WERI-Rb-1 (cell line): ENCODE measurements at regions not wholly inside any gene's neighbourhood (a gene's known extent, or its start where the extent isn't known, plus 50 kb on each side); places are given as distances from the start of the nearest gene placed in this dataset.

Experiments
- DNase-seq: peaks from one replicate; pipeline ENCODE4 v3.0.0-alpha.2; 2020
- H3K27ac ChIP-seq: fragments of 250-450 bp; sonication (Bioruptor Pico); 2 replicates; pipeline ENCODE4 v1.5.1; 2020; ENCODE audit warnings: mild to moderate bottlenecking, moderate library complexity
- H3K27me3 ChIP-seq: fragments of 250-450 bp; sonication (Bioruptor Pico); 2 replicates; pipeline ENCODE4 v1.5.1; 2021; ENCODE audit warnings: mild to moderate bottlenecking, low read depth, moderate library complexity; ENCODE audit not compliant: insufficient read depth, severe bottlenecking
- H3K36me3 ChIP-seq: fragments of 250-450 bp; sonication (Bioruptor Pico); 2 replicates; pipeline ENCODE4 v1.5.1; 2020; ENCODE audit warnings: mild to moderate bottlenecking, moderate library complexity
- H3K4me3 ChIP-seq: 2 replicates; pipeline ENCODE4 v1.5.1; 2011; ENCODE audit warnings: low read depth, mild to moderate bottlenecking, control low read depth, low read length
- H3K9me3 ChIP-seq: fragments of 250-450 bp; sonication (Bioruptor Pico); 2 replicates; pipeline ENCODE4 v1.5.1; 2021; ENCODE audit warnings: mild to moderate bottlenecking, moderate library complexity; ENCODE audit not compliant: severe bottlenecking
- TF ChIP-seq, protein P1 (sequence below): IDR thresholded peaks from 2 replicates; pipeline ENCODE4 v1.5.1; 2011; ENCODE audit warnings: low read depth, mild to moderate bottlenecking, control low read depth, inconsistent platforms, low read length

DNA sequence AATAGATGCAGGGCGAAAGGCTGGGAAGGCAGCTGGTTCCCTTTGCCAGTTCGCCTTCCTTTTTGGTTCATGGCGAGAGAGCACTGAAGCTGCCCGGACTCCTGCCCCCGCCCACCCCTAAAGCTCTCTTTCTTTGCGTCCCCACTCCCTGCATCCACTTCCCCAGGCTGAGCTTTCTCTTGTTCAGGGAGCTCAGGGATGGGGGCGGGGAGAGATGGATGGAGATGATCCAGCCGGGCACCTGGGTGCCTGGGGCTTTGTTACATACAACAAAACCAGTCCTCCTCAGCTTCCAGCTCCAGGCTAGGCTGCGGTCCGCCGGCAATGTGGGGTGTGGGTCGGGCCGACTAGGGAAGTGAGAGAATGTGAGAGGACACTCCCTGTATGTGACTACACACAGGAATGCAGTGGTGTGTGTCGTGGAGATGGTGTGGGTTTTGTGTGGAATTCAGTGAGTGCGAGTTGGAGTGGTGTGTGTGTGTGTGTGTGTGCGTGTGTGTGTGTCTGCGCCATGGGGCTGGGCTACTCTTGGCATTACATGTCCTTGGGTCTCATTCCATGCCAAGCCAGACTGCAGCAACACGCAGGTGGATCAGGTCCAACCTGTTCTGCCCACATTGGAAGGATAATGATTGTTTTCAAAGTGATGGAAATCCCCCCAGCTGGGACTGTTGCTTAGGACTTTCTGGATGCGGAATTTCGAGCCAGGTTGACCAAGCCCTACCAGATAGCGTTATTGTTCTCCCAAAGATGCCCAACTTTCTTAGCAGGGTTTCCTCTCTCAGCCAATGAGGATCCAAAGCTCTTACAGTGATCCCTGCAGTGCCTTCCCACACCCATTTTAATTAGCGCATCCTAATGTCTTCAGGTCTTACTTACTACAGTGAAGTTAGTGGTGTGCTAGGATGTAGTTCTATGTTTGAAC is 149.4 kb upstream of the CHRDL1 start:
- no peaks in the 10 kb centered on the region for H3K9me3 ChIP-seq
- H3K27ac ChIP-seq: no peak overlapping the region
- no peaks in the 10 kb centered on the region for H3K36me3 ChIP-seq
- DNase-seq: no peak
- TF ChIP-seq, protein P1, sequence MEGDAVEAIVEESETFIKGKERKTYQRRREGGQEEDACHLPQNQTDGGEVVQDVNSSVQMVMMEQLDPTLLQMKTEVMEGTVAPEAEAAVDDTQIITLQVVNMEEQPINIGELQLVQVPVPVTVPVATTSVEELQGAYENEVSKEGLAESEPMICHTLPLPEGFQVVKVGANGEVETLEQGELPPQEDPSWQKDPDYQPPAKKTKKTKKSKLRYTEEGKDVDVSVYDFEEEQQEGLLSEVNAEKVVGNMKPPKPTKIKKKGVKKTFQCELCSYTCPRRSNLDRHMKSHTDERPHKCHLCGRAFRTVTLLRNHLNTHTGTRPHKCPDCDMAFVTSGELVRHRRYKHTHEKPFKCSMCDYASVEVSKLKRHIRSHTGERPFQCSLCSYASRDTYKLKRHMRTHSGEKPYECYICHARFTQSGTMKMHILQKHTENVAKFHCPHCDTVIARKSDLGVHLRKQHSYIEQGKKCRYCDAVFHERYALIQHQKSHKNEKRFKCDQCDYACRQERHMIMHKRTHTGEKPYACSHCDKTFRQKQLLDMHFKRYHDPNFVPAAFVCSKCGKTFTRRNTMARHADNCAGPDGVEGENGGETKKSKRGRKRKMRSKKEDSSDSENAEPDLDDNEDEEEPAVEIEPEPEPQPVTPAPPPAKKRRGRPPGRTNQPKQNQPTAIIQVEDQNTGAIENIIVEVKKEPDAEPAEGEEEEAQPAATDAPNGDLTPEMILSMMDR: no peak
- no peak overlapping the region for H3K4me3 ChIP-seq
- peaks cover 68% of the 10 kb centered on the region for H3K27me3 ChIP-seq

GRCh38 chrX:110944311-110944750 is 148.7 kb upstream of the CHRDL1 start:
- Histone ChIP-seq H3K27ac (no peak overlapping the region), H3K36me3 (no peaks in the 10 kb centered on the region), H3K9me3 (no peaks in the 10 kb centered on the region), H3K4me3 (no peak overlapping the region), H3K27me3 (peaks cover 69% of the 10 kb centered on the region)
- TF ChIP-seq, protein P1: no peak
- DNase-seq: no peak

DNA sequence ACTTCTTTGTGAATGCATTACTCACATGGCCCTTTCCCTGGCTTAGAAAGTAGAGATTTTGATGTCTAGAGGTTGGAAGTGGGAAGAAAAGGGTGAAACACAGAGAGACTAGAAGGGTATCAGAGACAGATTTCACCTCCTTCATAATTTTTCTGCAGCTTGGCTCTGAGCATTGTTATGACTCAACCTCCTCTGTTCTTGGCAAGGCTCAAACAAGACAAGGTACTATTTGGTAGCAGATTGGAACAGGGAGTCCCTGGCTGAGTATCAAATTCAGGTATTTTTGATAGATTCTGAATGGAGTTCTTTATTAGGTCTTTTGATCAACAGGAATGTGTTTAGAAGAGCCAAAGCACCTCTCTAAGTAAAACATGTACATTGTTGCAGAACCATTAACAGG is 146.3 kb upstream of the CHRDL1 start:
- H3K27ac ChIP-seq: no peak overlapping the region
- H3K36me3 ChIP-seq: no peaks in the 10 kb centered on the region
- TF ChIP-seq, protein P1: no peak
- H3K4me3 ChIP-seq: no peak overlapping the region
- DNase-seq: no peak
- H3K27me3 ChIP-seq: peaks cover 76% of the 10 kb centered on the region
- H3K9me3 ChIP-seq: no peaks in the 10 kb centered on the region

DNA sequence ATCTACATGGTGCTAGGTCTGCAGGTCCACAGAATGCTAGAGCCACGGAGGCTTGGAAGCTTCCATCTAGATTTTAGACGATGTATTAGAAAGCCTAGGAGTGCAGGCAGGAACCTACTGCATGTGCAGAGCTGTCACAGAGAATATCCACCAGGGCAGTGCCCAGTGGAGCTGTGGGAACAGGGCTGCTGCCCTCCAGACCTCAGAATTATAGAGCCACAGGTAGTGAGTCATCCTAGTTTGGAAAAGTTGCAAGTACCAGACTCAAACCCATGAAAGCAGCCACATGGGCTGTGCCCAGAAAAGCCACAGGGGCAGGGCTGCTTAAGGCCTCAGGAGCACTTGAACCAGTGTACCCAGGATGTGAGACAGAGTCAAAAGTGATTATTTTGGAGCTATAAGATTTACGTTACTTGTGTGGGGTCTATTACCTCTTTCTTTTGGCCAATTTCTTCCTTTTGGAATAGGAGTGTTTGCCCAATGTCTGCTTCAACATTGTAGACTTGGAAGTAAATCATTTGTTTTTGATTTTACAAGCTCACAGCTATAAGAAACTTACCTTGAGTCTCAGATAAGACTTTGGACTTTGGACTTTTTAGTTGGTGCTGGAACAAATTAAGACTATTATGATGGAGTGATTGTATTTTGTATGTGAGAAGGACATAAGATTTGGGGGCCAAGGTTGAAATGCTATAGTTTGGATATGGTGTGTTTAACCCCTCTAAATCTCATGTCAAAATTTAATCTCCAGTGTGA is 143.5 kb upstream of the CHRDL1 start:
- H3K4me3 ChIP-seq: no peak overlapping the region
- TF ChIP-seq, protein P1: no peak
- no peaks in the 10 kb centered on the region for H3K9me3 ChIP-seq
- no peak for DNase-seq
- no peak overlapping the region for H3K27ac ChIP-seq
- H3K27me3 ChIP-seq: peaks cover 74% of the 10 kb centered on the region
- H3K36me3 ChIP-seq: no peaks in the 10 kb centered on the region

- no peak for DNase-seq
- Histone ChIP-seq H3K4me3 (no peak overlapping the region), H3K36me3 (no peaks in the 10 kb centered on the region), H3K27ac (no peak overlapping the region), H3K9me3 (no peaks in the 10 kb centered on the region), H3K27me3 (peaks cover 59% of the 10 kb centered on the region)
- TF ChIP-seq, protein P1: no peak
These were observed 129.3 kb upstream of the CHRDL1 start for GRCh38 chrX:110924871-110925270.
